Heart left ventricle (tissue), 16 donors: ENCODE measurements at regions not wholly inside any gene's neighbourhood (a gene's known extent, or its start where the extent isn't known, plus 50 kb on each side); places are given as distances from the start of the nearest gene placed in this dataset.

Experiments used
- ATAC-seq, 4 donors: fragments of 200-7000 bp; cut with Tn5 transposase; one replicate each; pipeline ENCODE4 v1.9.1; 2020 to 2022; ENCODE audit warnings: moderate library complexity in 4 of 4, mild to moderate bottlenecking in 3 of 4, moderate number of reproducible peaks in 1 of 4
- DNase-seq, 5 donors: peaks; one replicate each; pipeline ENCODE4 v3.0.0-alpha.2; 2020
- H3K27ac ChIP-seq, 12 donors: fragments of 200-600 bp; sonication (generic) in 4 of 12; one replicate each; pipeline versions ENCODE4 v1.5.0 to v1.8.0; 2016 to 2022; ENCODE audit warnings: mild to moderate bottlenecking in 2 of 12
- H3K27me3 ChIP-seq, 9 donors: fragments of 200-600 bp; sonication (generic) in 2 of 9; one replicate each; pipeline versions ENCODE4 v1.5.1 to v1.8.0; 2016 to 2022; ENCODE audit warnings: mild to moderate bottlenecking in 3 of 9
- H3K36me3 ChIP-seq, 9 donors: fragments of 200-600 bp; sonication (generic) in 2 of 9; one replicate each; pipeline versions ENCODE4 v1.5.0 to v1.8.0; 2018 to 2022; ENCODE audit warnings: mild to moderate bottlenecking in 2 of 9
- H3K4me1 ChIP-seq, 12 donors: fragments of 200-600 bp; sonication (generic) in 4 of 12; one replicate each; pipeline versions ENCODE4 v1.5.0 to v1.8.0; 2016 to 2022; ENCODE audit warnings: mild to moderate bottlenecking in 3 of 12
- H3K4me3 ChIP-seq, 12 donors: fragments of 200-600 bp; sonication (generic) in 4 of 12; one replicate each; pipeline versions ENCODE4 v1.5.0 to v1.8.0; 2017 to 2022; ENCODE audit warnings: mild to moderate bottlenecking in 9 of 12, moderate library complexity in 4 of 12
- H3K9me3 ChIP-seq, 12 donors: fragments of 200-600 bp; sonication (generic) in 4 of 12; one replicate each; pipeline versions ENCODE4 v1.5.0 to v1.8.0; 2016 to 2022; ENCODE audit warnings: mild to moderate bottlenecking in 1 of 12
- POLR2A ChIP-seq, 2 donors: fragments of 450-650 bp; IDR thresholded peaks; one replicate each; pipeline ENCODE4 v1.6.1; 2017; ENCODE audit warnings: antibody characterized with exemption in 2 of 2, mild to moderate bottlenecking in 2 of 2, moderate library complexity in 2 of 2
- WGBS, 4 donors: extraction: QIAGEN DNeasy Blood & Tissue Kit in 2 of 4; methylation state at CpG; one replicate each; pipeline versions ENCODE4 v1.1.5 to v1.1.7; 2013 to 2018; 5-methylcytosine and 5-hydroxymethylcytosine counted together
- intact Hi-C, 10 donors: fragments of 100-400 bp; cut with DNase I; formaldehyde crosslinking; loops; one replicate each; pipeline versions ENCODE4 v1.11.1 to v1.14.2; 2022
- TF ChIP-seq, protein P1 (sequence below), 12 donors: fragments of 200-600 bp; sonication (generic) in 4 of 12; IDR thresholded peaks; one replicate each; pipeline versions ENCODE4 v1.5.0 to v1.8.0; 2018 to 2022; ENCODE audit warnings: antibody characterized with exemption in 12 of 12, mild to moderate bottlenecking in 5 of 12
- donor health status: ischemic (EF 13 %, LVEDD 7.1; RV severe dilation, severe dysfunction).
- donor health status: healthy with polysubstance abuse.
- donor health status: DM: no; HTN: yes; CAD: no.
- donor health status: DM: no; HTN: no; CAD: no.
- donor health status: ischemic (EF 25% LVEDD 6.9; RV normal size, moderate dysfunction).
- donor health status: ischemic (EF 25% LVEDD 5.7; RV mildly dilated, moderate dysfunction).
- donor health status: healthy.
- donor health status: DM: yes; HTN: yes; CAD: no.
- donor health status: ischemic (EF 35%, LVEDD 5.7; RV mildly dilated, moderate dysfunction).
- donor health status: nonischemic (EF 11% LVEDD 7.7; RV severe dilation, severe dysfunction).
- donor health status: DM: yes; HTN: yes; CAD: no.
- donor health status: PGD.
- donor health status: ischemic (EF 29% LVEDD 5.4; RV normal size, mild dysfunction).
- donor health status: nonischemic (EF 23%, LVEDD 6.1; RV moderate dilation, normal function).

DNA sequence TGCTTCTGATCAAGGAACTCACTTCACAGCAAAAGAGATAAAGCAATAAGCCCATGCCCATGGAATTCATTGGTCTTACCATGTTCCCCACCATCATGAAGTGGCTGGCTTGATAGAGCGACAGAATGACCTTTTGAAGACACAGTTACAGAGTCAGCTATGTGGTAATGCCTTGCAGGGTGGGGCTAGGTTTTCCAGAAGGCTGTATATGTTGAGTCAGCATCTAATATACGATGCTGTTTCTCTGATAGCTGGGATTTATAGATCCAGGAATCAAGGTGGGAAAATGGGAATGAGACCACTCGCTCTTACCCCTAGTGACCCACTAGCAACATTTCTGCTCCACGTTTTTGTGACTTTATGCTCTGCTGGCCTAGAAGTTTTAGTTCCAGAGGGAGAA, 220.7 kb upstream of the RSPO3 start:
- intact Hi-C loops, result no loop called here
- WGBS, 4 donors, result 80 to 89% (median 83%) methylated on average over 4 of the region's 4 CpGs
- Histone ChIP-seq H3K4me1 (no peaks in the 10 kb centered on the region), H3K36me3 (no peaks in the 10 kb centered on the region), H3K4me3 (no peak overlapping the region), H3K27me3 (no peaks in the 10 kb centered on the region), H3K27ac (no peak overlapping the region), H3K9me3 (no peaks in the 10 kb centered on the region)
- no peak for ATAC-seq
- DNase-seq, result no peak
- TF ChIP-seq, protein P1, sequence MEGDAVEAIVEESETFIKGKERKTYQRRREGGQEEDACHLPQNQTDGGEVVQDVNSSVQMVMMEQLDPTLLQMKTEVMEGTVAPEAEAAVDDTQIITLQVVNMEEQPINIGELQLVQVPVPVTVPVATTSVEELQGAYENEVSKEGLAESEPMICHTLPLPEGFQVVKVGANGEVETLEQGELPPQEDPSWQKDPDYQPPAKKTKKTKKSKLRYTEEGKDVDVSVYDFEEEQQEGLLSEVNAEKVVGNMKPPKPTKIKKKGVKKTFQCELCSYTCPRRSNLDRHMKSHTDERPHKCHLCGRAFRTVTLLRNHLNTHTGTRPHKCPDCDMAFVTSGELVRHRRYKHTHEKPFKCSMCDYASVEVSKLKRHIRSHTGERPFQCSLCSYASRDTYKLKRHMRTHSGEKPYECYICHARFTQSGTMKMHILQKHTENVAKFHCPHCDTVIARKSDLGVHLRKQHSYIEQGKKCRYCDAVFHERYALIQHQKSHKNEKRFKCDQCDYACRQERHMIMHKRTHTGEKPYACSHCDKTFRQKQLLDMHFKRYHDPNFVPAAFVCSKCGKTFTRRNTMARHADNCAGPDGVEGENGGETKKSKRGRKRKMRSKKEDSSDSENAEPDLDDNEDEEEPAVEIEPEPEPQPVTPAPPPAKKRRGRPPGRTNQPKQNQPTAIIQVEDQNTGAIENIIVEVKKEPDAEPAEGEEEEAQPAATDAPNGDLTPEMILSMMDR (IDR thresholded peaks at IDR 0.05), result no peak
- no peak for TF ChIP-seq POLR2A (IDR thresholded peaks at IDR 0.05)

DNA sequence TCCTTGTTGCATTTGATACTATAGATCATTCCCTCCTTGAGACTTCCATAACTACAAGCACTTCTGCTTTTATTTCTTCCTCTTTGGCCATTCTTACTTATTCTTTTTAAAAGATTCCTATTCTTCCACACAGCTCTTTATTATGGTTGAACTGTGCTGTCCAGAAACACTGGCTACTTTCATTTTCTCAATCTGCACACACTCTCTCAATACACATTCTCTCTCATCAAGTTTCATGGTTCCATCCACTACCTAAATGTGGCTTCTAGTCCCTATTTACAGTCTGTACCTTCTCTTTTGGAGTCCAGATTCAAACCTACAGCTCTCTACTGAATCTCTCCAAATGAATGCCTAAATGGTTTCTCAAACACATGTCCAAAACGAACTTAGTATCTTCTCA, 214.3 kb upstream of the RSPO3 start:
- no peaks in the 10 kb centered on the region for H3K36me3 ChIP-seq
- WGBS, 4 donors, result 79 to 90% (median 82%) methylated on average over 1 of the region's 1 CpG
- H3K4me1 ChIP-seq, result peaks cover 0 to 2% (median 0%) of the 10 kb centered on the region in 12 donors
- H3K4me3 ChIP-seq, result no peak overlapping the region
- intact Hi-C loops, result no loop called here
- H3K27ac ChIP-seq, result no peak overlapping the region
- DNase-seq (no peak), ATAC-seq (no peak)
- no peaks in the 10 kb centered on the region for H3K9me3 ChIP-seq
- H3K27me3 ChIP-seq, result no peaks in the 10 kb centered on the region
- TF ChIP-seq, protein P1 (IDR thresholded peaks at IDR 0.05), result no peak
- no peak for TF ChIP-seq POLR2A (IDR thresholded peaks at IDR 0.05)

DNA sequence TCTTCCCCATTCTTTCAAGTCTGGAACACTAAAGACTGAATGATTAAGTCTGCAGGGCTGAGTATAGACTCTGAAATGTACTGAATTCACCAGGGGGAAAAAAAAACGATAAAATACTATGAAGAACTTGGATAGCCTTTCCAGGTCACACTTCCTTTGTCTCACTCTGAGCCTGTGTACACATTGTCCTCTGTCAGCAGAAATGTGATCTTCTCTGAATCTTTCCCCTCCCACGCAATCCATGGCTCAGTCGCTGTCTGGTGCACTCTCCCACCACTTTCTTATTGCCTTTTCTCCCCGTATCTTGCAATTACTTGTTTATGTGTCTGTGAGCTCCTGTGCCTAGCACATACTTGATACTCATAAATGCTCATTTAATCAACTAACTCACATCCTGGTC, 212.6 kb upstream of the RSPO3 start:
- peaks cover 0 to 2% (median 0%) of the 10 kb centered on the region in 12 donors for H3K4me1 ChIP-seq
- ATAC-seq (no peak), DNase-seq (no peak)
- WGBS, 4 donors, result 44 to 67% (median 52%) methylated on average over 4 of the region's 4 CpGs
- H3K27me3 ChIP-seq, result no peaks in the 10 kb centered on the region
- no peak overlapping the region for H3K4me3 ChIP-seq
- no peak overlapping the region for H3K27ac ChIP-seq
- intact Hi-C loops, result no loop called here
- H3K36me3 ChIP-seq, result no peaks in the 10 kb centered on the region
- TF ChIP-seq POLR2A (IDR thresholded peaks at IDR 0.05), result no peak
- TF ChIP-seq, protein P1 (IDR thresholded peaks at IDR 0.05), result no peak
- no peaks in the 10 kb centered on the region for H3K9me3 ChIP-seq

DNA sequence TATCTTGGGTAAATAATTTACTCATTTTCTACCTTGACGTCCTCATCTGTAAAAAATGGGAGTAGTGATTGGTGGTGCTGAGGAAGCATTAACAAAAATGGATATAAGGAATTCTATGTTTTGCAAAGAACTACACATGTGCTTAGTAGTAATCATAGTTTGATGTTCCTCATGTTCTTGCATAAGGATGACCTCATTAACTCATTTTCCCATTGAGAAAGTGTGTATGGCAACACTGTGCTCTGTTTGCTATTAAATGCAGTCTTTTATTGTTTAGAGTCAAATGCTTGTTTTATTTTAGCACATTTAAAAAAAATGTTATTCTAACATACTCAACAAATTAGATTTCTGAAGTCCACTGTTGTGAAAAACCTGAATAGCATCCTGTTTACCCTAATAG, 211.2 kb upstream of the RSPO3 start:
- TF ChIP-seq POLR2A (IDR thresholded peaks at IDR 0.05), result no peak
- TF ChIP-seq, protein P1 (IDR thresholded peaks at IDR 0.05), result no peak
- Histone ChIP-seq H3K27ac (no peak overlapping the region), H3K9me3 (no peaks in the 10 kb centered on the region), H3K36me3 (no peaks in the 10 kb centered on the region), H3K4me3 (no peak overlapping the region), H3K27me3 (no peaks in the 10 kb centered on the region), H3K4me1 (peaks cover 0 to 2% (median 0%) of the 10 kb centered on the region in 12 donors)
- intact Hi-C loops, result no loop called here
- ATAC-seq, result no peak
- DNase-seq, result no peak
- WGBS, 4 donors, result 36 to 59% (median 49%) methylated on average over 1 of the region's 1 CpG
